HG02763 (cell line): ENCODE measurements at regions not wholly inside any gene's neighbourhood (a gene's known extent, or its start where the extent isn't known, plus 50 kb on each side); places are given as distances from the start of the nearest gene placed in this dataset.
"Not testable (repeated sequence)": the region's sequence is repeated elsewhere in the genome, so short reads cannot be mapped to it uniquely, and the experiment has no call there.

Experiments used
- ATAC-seq: cut with Tn5 transposase; IDR thresholded peaks from one replicate; pipeline ENCODE4 v1.9.1; 2021; ENCODE audit warnings: mild to moderate bottlenecking, moderate library complexity; ENCODE audit not compliant: unreplicated experiment

DNA sequence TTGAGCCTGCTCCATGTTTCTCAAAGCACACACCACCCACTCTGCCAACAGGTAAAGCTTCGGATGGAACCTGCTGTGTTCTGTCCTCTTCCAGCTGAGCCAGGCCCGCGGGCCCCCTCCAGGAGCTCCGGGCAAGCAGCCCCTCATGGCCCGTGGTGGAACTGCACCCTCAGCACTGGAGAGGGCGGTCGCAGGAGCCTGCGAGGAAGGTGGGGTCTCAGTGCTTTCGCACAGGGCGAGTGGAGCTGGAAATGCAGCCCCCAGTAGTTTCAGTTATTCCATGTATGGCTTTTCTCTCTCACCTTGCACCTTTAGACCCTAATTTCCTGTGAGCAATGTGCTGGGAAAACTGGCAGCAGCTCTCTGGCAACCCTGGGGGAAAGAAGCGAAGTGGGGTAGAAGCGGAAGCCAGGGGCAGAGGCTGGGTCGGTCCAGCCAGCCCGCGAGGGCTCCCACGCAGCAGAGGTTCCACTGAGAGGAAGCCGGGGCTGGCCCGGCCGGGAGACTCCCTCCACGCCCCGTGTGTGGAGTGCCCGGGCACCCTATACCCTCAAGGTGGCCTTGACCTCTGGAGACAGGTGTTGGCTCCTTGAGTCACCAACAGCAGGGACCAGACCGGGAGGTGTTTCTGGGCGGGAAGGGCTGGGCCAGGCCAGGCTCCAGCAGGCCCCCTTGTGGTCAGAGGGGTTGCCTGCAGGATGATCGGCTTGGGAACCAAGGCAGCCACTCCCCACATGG is 119.9 kb upstream of the TMEM45B start:
- peak; percentile 86 for ATAC-seq

DNA sequence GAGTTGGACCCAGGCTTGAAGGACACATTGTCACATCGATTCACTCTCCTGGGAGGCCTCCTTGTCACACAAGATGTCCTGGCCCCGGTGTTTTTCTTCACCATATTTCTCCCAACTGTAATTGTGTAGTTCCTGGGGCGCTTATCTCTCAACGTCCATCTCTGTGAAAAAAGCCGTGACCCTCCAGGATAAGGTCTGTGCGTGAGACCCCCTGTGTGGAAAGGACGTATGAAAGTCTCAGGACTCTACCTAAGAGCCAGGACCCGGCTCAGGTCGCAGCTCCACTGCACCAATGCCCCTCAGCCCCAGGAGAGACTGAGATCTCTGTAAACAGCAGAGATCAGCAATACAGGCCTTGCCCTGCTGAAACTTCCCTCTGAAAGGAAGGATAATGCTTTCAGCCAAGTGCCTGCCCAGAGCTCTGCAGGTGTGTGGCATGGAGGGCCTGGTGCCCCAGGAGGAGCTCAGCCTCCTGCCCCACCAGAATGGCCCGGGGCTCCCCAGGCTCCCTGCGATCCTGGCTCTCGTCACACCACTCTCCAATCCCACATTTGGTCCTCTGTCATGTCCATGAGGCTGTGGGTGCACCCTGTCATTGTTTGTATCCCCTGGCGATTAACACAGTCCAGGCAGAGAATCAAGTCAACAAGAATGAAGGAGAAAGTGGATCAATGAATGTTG is 119.2 kb upstream of the TMEM45B start:
- ATAC-seq: no peak

DNA sequence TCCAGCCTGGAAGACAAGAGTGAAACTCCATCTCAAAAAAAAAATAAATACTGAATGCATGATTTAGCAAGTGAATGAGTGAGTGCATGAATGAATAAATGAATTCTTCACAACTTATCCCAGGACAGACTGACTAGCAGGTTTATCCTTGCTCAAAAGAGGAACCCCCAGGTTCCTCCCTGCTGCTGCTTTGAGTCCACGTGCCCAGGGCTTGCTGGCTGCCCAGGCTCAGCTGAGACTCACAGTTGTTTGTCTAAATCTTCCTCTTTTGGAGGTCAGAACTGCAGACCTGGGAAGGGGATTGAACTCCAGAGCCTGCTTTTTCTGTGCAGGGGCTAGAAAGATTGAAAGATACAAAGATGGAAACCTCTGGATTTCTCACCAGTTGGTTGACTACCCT is 117.4 kb upstream of the TMEM45B start:
- ATAC-seq: no peak

DNA sequence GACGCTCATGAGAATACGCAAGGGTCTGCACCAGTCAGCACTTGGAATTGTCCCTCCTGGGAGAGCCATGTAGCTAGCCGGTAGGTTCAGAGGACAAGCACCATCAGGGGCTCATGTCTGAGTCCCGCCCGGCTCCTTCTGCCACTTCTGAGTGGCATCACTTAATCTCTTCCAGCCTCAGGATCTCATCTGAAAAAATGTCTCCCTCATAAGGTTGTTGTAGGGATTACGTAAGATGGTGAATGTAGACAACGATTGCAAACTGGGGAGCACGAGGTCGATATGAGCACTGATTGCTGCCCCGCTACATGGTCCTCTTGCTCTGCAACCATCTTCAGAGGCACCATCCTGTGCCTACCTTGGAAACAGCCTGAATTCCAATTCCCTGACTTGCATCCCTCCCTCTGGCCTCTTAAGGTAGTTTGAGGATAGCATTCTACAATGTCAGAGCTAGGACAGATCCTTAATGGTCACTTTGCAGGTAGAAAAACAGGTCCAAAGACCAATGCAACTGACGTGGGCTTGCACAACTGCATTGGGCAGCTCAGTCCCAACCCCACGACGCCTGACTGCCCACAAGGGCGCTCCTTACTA is 115.8 kb upstream of the TMEM45B start:
- no peak for ATAC-seq

DNA sequence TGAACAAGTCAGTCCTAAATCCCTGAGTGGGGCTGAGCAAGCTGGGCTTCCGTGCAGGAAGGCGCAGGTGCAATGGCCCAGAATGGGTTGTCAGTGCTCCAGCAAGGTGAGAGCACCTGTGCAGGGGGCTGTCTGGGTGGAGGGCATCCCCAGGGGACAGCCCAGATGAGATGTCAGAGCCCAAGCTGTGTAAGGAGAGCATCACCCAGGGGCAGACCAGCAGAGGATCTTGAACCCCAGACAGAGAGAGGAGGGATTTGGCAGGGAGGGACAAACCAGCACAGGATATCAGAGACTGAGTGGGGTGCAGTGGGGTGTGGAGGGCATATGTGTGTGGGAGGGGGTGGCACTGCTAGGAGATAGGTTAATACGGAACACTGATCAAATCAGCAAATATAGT is 114.9 kb upstream of the TMEM45B start:
- no peak for ATAC-seq

GRCh38 chr11:129701706-129702105 is 113.9 kb upstream of the TMEM45B start:
- ATAC-seq: no peak

DNA sequence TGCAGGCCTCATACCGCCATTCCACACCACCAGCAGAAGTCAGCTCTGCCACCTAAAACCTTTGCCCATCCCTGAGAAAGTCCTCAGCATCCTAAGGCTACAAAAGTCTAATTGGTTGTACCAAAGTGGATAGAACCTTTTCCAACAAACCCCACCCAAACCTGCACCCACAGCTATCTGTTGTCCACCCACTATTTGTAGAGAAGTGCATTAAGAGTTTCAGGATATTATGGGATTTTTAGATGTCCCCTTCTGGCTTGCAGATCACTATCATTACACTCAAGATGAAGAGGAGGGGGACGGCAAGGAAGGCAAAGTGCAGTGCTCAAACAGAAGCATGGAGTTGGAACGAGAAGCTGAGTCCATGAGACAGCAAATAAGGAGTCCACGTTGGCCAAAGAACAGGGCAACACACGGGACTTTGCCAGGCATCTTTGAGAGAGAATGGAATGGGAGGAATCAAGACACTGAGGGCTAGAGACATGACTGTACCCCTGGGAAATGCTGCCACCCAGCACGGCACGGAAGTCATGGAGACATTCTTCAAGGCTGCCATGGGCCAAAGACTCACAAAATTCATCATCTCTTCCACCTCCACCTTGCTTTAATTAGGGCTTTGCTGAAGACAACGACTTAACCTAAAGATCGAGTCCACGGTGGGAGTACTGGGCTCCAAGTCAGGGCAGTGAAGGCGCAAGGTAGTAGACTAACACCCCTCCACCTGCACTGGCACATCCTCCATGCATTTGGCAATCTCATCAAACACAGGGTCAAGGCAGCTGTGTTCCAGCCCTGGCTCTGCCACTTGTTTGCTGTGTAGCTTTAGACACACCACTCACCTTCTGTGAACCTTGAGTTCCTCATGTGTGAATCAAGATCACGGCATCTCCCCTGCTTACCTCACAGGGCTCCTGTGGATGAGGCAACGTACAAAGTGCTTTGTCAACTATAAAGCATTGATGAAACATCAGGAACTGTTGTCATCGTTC is 112.9 kb upstream of the TMEM45B start:
- ATAC-seq: no peak

GRCh38 chr11:129703846-129704245 is 111.8 kb upstream of the TMEM45B start:
- no peak for ATAC-seq

- ATAC-seq: no peak
These were observed 110.8 kb upstream of the TMEM45B start for GRCh38 chr11:129704831-129705230.

GRCh38 chr11:129705341-129705740 is 110.3 kb upstream of the TMEM45B start:
- no peak for ATAC-seq

GRCh38 chr11:129705933-129706332 is 109.7 kb upstream of the TMEM45B start:
- no peak for ATAC-seq

DNA sequence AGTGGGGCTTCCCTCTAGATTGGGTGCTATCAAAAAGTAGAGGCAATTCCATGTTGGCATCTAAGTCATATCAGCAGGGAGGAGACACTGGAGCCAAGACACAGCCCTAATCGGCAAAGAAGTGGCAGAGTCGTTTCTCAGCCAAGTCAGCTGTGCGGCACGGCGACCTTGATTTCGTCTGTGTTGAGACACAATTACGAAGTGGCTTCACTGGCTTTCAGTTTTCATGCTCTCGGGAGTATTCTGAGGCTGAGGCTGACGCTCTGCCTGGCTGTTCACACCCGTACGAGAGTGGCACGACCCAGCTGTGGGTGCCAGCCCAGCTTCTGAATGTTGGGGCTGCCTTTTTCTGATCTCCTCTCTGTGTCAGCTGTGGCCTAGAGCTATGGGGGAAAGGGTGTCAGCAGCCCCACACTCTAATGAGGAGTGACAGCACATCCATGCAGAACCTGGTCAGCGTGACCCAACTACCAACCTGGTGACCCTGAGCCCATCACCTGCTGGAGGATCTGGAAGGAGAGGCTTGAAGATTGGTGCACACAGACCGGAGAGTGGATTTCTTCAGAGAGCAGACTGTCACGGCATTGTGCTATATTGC is 105.7 kb upstream of the TMEM45B start:
- no peak for ATAC-seq

- no peak for ATAC-seq
These were observed 105.2 kb upstream of the TMEM45B start for GRCh38 chr11:129710423-129710822.

DNA sequence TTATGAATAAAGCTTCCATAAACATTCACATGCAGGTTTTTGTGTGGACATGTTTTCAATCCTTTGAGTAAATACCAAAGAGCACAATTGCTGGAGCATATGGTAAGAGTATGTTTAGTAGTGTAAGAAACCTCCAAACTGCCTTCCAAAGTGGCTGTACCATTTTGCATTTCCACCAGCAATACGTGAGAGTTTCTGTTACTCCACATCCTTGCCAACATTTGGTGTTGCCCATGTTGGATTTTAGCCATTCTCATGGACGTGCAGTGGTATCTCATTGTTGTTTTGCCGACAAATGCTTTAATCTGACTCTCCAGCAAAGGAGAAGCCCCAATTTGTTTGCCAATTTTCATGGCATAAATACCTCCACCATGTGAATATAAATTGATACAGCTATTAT is 103.9 kb upstream of the TMEM45B start:
- no peak for ATAC-seq

GRCh38 chr11:129712486-129713240 is 103.0 kb upstream of the TMEM45B start:
- ATAC-seq: not testable (repeated sequence)

DNA sequence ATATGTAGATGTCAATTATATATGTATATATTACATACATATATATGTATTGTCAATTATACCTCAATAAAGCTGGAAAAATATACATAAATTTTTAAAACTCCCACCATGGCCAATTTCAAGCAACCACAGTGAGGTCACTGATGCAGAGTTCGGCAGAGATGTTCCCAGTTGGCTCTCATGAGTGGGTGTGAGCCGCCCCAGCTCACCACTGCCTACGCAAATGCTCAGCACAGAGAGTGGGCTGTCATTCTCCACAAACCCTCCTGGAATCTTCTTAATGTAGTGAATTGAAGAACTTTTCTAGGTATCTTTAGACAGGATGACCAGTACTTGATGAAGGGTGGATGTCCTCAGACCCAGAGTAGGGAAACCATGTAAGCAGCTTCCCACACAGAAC is 96.6 kb upstream of the TMEM45B start:
- no peak for ATAC-seq

GRCh38 chr11:129720156-129720555 is 95.5 kb upstream of the TMEM45B start:
- ATAC-seq: no peak

- ATAC-seq: no peak
These were observed 94.7 kb upstream of the TMEM45B start for GRCh38 chr11:129720994-129721393.

GRCh38 chr11:129721685-129722084 is 94.0 kb upstream of the TMEM45B start:
- no peak for ATAC-seq

DNA sequence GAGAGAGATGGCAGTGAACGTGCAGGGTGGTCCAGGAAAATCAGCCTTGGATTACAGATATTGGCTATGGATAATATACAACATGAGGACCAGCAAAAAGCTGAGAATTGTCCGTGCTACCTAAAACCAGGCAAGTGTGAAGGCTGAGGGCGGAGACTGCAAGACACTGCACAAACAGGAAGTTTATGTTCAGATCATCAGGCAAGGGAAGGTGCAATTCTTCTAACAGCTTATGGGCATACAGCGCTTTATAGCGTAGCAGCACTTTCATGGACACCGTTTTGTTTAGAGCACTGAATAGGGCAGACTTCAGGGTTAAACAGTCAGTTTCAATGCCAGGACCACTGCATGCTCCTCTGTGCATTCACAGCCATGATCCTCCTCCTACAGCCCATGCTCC is 93.1 kb upstream of the TMEM45B start:
- no peak for ATAC-seq
